D721Med (cell line): ENCODE measurements at regions not wholly inside any gene's neighbourhood (a gene's known extent, or its start where the extent isn't known, plus 50 kb on each side); places are given as distances from the start of the nearest gene placed in this dataset.

Experiments
- DNase-seq: peaks from one replicate; pipeline ENCODE4 v3.0.0; 2011; ENCODE audit warnings: low spot score; ENCODE audit not compliant: insufficient read length
- FAIRE-seq: peaks from 2 replicates; lab custom pipeline; 2011; peaks lifted over from hg19 to GRCh38; lab: Jason Lieb, UNC
- TF ChIP-seq, protein P1 (sequence below): IDR thresholded peaks from 2 replicates; pipeline ENCODE4 v1.5.1; 2012; ENCODE audit warnings: mild to moderate bottlenecking, control low read depth; ENCODE audit not compliant: insufficient read depth; ENCODE audit errors: missing control alignments

- no peak for DNase-seq
- TF ChIP-seq, protein P1, sequence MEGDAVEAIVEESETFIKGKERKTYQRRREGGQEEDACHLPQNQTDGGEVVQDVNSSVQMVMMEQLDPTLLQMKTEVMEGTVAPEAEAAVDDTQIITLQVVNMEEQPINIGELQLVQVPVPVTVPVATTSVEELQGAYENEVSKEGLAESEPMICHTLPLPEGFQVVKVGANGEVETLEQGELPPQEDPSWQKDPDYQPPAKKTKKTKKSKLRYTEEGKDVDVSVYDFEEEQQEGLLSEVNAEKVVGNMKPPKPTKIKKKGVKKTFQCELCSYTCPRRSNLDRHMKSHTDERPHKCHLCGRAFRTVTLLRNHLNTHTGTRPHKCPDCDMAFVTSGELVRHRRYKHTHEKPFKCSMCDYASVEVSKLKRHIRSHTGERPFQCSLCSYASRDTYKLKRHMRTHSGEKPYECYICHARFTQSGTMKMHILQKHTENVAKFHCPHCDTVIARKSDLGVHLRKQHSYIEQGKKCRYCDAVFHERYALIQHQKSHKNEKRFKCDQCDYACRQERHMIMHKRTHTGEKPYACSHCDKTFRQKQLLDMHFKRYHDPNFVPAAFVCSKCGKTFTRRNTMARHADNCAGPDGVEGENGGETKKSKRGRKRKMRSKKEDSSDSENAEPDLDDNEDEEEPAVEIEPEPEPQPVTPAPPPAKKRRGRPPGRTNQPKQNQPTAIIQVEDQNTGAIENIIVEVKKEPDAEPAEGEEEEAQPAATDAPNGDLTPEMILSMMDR, result no peak
These were observed 290.4 kb downstream of the TEX29 start for GRCh38 chr13:111610879-111611278.

DNA sequence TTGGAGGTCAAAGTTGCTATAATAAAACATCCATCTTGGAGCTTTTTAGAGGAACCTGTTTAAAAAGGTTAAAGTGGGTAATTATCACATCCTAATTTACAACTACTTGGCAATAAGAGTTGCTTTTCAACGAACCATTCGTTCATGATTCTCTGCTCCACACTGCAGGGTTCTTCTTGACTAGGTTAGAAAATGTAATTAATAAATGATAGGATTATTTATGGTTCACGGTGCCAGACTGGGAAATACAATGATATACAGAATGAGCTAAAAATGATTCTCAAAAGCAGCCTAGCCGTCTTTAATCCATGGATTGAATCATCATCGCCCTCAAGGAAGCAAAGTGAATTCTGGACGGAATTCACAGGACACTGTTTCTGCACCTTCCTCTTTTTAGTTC, 291.2 kb downstream of the TEX29 start:
- no peak for FAIRE-seq
- TF ChIP-seq, protein P1, result no peak
- no peak for DNase-seq

More at GRCh38 chr13:111610879-111611278, 290.4 kb downstream of the TEX29 start:
- FAIRE-seq, result no peak

DNA sequence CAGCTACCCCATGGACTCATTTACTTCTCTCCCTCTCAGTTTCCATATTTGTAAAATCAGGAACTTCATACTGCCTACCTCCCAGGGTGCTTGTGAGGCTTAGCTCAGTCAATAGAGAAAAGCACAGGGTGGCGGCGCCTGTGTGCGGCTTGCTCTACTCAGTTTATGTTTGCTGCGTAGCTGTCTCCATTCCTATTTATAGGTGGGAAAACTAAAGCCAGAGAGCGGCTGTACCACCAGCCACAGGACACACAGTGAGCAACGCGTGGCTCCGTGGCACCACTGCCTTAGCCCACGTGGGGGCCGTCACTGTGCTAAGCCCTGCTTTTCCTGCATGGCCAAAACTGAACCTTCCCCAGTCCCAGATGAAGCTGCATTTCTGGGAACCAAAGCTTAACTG, 292.4 kb downstream of the TEX29 start:
- TF ChIP-seq, protein P1, result no peak
- FAIRE-seq (no peak), DNase-seq (no peak)

- DNase-seq, result no peak
- TF ChIP-seq, protein P1, result no peak
- FAIRE-seq, result no peak
These were observed 293.6 kb downstream of the TEX29 start for GRCh38 chr13:111614009-111614408.

DNA sequence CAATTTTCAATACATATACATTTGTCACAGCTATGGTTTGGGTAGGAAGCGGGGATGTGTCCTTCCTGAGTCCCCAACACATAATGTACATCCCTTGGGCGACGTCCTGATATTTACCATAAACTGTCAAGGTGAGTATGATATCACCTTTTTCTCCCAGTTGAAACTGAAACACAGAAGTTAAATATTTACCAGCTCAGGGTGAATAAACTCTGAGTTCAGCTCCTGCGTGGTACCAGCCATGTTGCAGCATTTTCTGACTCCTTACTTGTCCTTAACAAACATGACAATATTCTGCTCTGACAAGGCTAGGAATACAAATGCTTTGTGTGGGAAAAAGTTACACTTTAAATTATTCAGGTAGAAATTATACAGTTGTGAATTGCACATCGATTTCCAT, 294.2 kb downstream of the TEX29 start:
- FAIRE-seq (no peak), DNase-seq (no peak)
- TF ChIP-seq, protein P1, result no peak

- no peak for FAIRE-seq
- no peak for DNase-seq
- TF ChIP-seq, protein P1, result no peak
These were observed 295.8 kb downstream of the TEX29 start for GRCh38 chr13:111616203-111616602.

DNA sequence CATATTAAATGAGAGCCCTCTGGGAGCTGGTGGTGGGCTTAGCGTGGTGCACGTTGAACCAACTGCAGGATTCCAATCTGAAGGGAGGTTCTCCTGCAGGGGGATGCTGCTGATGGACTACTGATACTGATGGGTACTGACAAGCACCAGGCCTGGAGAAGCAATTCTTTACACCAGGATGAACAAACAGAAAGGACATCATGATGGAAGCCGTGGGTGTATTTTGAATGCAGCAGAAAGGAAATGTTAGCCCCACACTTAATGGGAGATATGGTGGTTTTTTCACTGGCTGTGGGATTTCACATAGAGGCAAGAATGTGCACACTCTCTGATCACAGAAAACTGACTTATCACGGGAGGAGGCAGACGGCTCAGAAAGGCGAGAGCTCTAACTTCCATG, 299.7 kb downstream of the TEX29 start:
- DNase-seq (no peak), FAIRE-seq (no peak)
- TF ChIP-seq, protein P1, result no peak
